GM12878 (cell line): ENCODE measurements at regions not wholly inside any gene's neighbourhood (a gene's known extent, or its start where the extent isn't known, plus 50 kb on each side); places are given as distances from the start of the nearest gene placed in this dataset.

Experiments used
- ATAC-seq: fragments of 200-7000 bp; cut with Tn5 transposase; 3 replicates; pipeline ENCODE4 v1.9.1; 2020; ENCODE audit warnings: mild to moderate bottlenecking, moderate library complexity
- BruUV-seq: library from RNA; stranded (reverse); fragments of 400-500 nt; replicated peaks from 2 replicates; lab custom pipeline; 2021; lab: Mats Ljungman, UMichigan
- CTCF ChIA-PET: fragments of 300-600 bp; sonication (Branson Sonifier 250); formaldehyde crosslinking; extraction: SDS; loops from one replicate; lab custom pipeline; 2021; ENCODE audit warnings: inconsistent platforms; lab: Yijun Ruan, JAX
- POLR2A ChIA-PET: fragments of 350-600 bp; formaldehyde crosslinking; extraction: SDS; loops from one replicate; lab custom pipeline; 2021; ENCODE audit warnings: inconsistent platforms; lab: Charles Lee
- RAD21 ChIA-PET: fragments of 300-600 bp; sonication (Branson Sonifier 250); formaldehyde crosslinking; loops from one replicate; lab custom pipeline; 2023; ENCODE audit warnings: antibody characterized with exemption; ENCODE audit not compliant: unreplicated experiment; lab: Charles Lee
- SMC1A ChIA-PET: fragments of 300-600 bp; sonication (Branson Sonifier 250); formaldehyde crosslinking; loops from one replicate; lab custom pipeline; 2023; ENCODE audit not compliant: unreplicated experiment, uncharacterized antibody; lab: Charles Lee
- DNase-seq: peaks from one replicate; pipeline ENCODE4 v3.0.0-alpha.2; 2011; ENCODE audit warnings: low read depth, low spot score
- FAIRE-seq: peaks from 3 replicates; lab custom pipeline; 2011; peaks lifted over from hg19 to GRCh38; lab: Jason Lieb, UNC
- H2AFZ ChIP-seq: 2 replicates; pipeline ENCODE4 v1.6.0; 2011; ENCODE audit warnings: low read depth, low read length, control low read depth; ENCODE audit not compliant: control insufficient read depth
- H3K27ac ChIP-seq: 2 replicates; pipeline ENCODE4 v1.5.1; 2011; ENCODE audit warnings: control low read depth; ENCODE audit not compliant: control insufficient read depth, insufficient read depth
- H3K27me3 ChIP-seq, 2 experiments: replicated peaks in 1 of 2; 2 replicates each; pipeline versions ENCODE4 v1.6.0 to v1.6.1; 2011; ENCODE audit warnings: low read length in 1 of 2; ENCODE audit not compliant: control insufficient read depth in 2 of 2, insufficient read depth in 2 of 2
- H3K36me3 ChIP-seq, 2 experiments: 2 replicates each; pipeline ENCODE4 v1.5.1; 2011; ENCODE audit warnings: low read length in 1 of 2; ENCODE audit not compliant: control insufficient read depth in 2 of 2, insufficient read depth in 2 of 2
- H3K4me1 ChIP-seq: 2 replicates; pipeline ENCODE4 v1.6.1; 2011; ENCODE audit warnings: mild to moderate bottlenecking, low read length, moderate library complexity, mixed read lengths; ENCODE audit not compliant: control insufficient read depth, insufficient read depth
- H3K4me2 ChIP-seq: 2 replicates; pipeline ENCODE4 v1.6.0; 2011; ENCODE audit warnings: control low read depth; ENCODE audit not compliant: control insufficient read depth, insufficient read depth
- H3K4me3 ChIP-seq: fragments of 200-600 bp; sonication (generic); 2 replicates; pipeline ENCODE4 v1.5.1; 2016
- H3K79me2 ChIP-seq: 2 replicates; pipeline ENCODE4 v1.6.0; 2011; ENCODE audit warnings: low read length; ENCODE audit not compliant: control insufficient read depth, insufficient read depth
- H3K9ac ChIP-seq: 2 replicates; pipeline ENCODE4 v1.8.0; 2011; ENCODE audit warnings: low read length, control low read depth, mixed read lengths; ENCODE audit not compliant: control insufficient read depth, insufficient read depth
- H3K9me3 ChIP-seq: replicated peaks from 3 replicates; pipeline ENCODE4 v1.5.1; 2011; ENCODE audit warnings: mild to moderate bottlenecking, low read length; ENCODE audit not compliant: control insufficient read depth, insufficient read depth
- H4K20me1 ChIP-seq: 2 replicates; pipeline ENCODE4 v1.6.0; 2011; ENCODE audit not compliant: control insufficient read depth, insufficient read depth
- BCL3 ChIP-seq: IDR thresholded peaks from 2 replicates; pipeline ENCODE4 v1.6.1; 2011; ENCODE audit warnings: borderline replicate concordance, low read depth, mild to moderate bottlenecking, moderate library complexity, low read length; ENCODE audit not compliant: insufficient read depth, poor library complexity, severe bottlenecking
- BHLHE40 ChIP-seq, 2 experiments: fragments of 450-650 bp in 1 of 2; IDR thresholded peaks; 2 replicates each; pipeline ENCODE4 v1.6.1; 2011 to 2017; ENCODE audit warnings: low read depth in 2 of 2, borderline replicate concordance in 1 of 2, improper control_type of control experiment in 1 of 2, low read length in 1 of 2, mild to moderate bottlenecking in 1 of 2
- CHD1 ChIP-seq: IDR thresholded peaks from 2 replicates; pipeline ENCODE4 v1.6.1; 2012; ENCODE audit warnings: low read depth, low read length, improper control_type of control experiment
- DPF2 ChIP-seq: fragments of 450-650 bp; IDR thresholded peaks from 2 replicates; pipeline ENCODE4 v1.6.1; 2017; ENCODE audit warnings: mild to moderate bottlenecking
- HDAC6 ChIP-seq: fragments of 200-600 bp; sonication (generic); IDR thresholded peaks from one replicate; pipeline ENCODE4 v1.8.0; 2017; ENCODE audit warnings: antibody characterized with exemption; ENCODE audit not compliant: unreplicated experiment
- KAT2A ChIP-seq: conservative IDR thresholded peaks from 2 replicates; pipeline ENCODE4 v1.6.1; 2011; ENCODE audit warnings: low read depth, low read length; ENCODE audit not compliant: control insufficient read depth
- KDM1A ChIP-seq: fragments of 200-600 bp; sonication (generic); IDR thresholded peaks from 2 replicates; pipeline ENCODE4 v1.6.1; 2016; ENCODE audit warnings: borderline replicate concordance
- MEF2B ChIP-seq: fragments of 450-650 bp; IDR thresholded peaks from 2 replicates; pipeline ENCODE4 v1.6.1; 2018; ENCODE audit warnings: mild to moderate bottlenecking, moderate library complexity; ENCODE audit not compliant: partially characterized antibody, poor library complexity, severe bottlenecking
- NFXL1 ChIP-seq: fragments of 450-650 bp; IDR thresholded peaks from 2 replicates; pipeline ENCODE4 v1.6.1; 2017; ENCODE audit warnings: antibody characterized with exemption, mild to moderate bottlenecking, borderline replicate concordance
- SMARCA5 ChIP-seq: fragments of 450-650 bp; IDR thresholded peaks from 2 replicates; pipeline ENCODE4 v1.6.1; 2017; ENCODE audit warnings: mild to moderate bottlenecking
- SMC3 ChIP-seq: IDR thresholded peaks from 2 replicates; pipeline ENCODE4 v1.6.1; 2011; ENCODE audit warnings: low read length, improper control_type of control experiment, borderline replicate concordance
- YY1 ChIP-seq: IDR thresholded peaks from 2 replicates; pipeline ENCODE4 v1.6.1; 2011; ENCODE audit warnings: low read depth, mild to moderate bottlenecking, low read length
- ZBTB4 ChIP-seq: fragments of 450-650 bp; formaldehyde crosslinking; IDR thresholded peaks from 2 replicates; pipeline ENCODE4 v1.4.0; 2022; ENCODE audit warnings: mild to moderate bottlenecking, moderate library complexity
- WGBS: methylation state at CpG from one replicate; pipeline ENCODE4 v1.1.6; 2016; ENCODE audit warnings: low lambda C conversion rate; ENCODE audit not compliant: insufficient replicate concordance, insufficient coverage; ENCODE audit errors: missing lambda C conversion rate; 5-methylcytosine and 5-hydroxymethylcytosine counted together
- in situ Hi-C: fragments of 300-500 bp; cut with MboI; formaldehyde crosslinking; loops from 9 replicates; pipeline ENCODE4 v1.14.3; 2018; ENCODE audit warnings: mixed read lengths
- intact Hi-C: fragments of 100-400 bp; cut with micrococcal nuclease; formaldehyde crosslinking; loops from one replicate; pipeline ENCODE4 v1.14.2; 2022; ENCODE audit not compliant: unreplicated experiment

GRCh38 chr10:52879091-52879807 is 106.7 kb upstream of the MBL2 start:
- Histone ChIP-seq H4K20me1 (no peaks in the 10 kb centered on the region), H3K9me3 (no peaks in the 10 kb centered on the region), H2AFZ (no peak overlapping the region), H3K4me3 (no peak overlapping the region), H3K36me3 (no peaks in the 10 kb centered on the region), H3K9ac (no peak overlapping the region), H3K4me2 (no peak overlapping the region), H3K4me1 (no peaks in the 10 kb centered on the region), H3K27me3 (no peaks in the 10 kb centered on the region; a peak in 1 of 4 replicates), H3K27ac (no peak overlapping the region), H3K79me2 (no peaks in the 10 kb centered on the region)
- intact Hi-C loops (no loop called here), in situ Hi-C loops (no loop called here)
- FAIRE-seq (no peak), DNase-seq (no peak), ATAC-seq (no peak)
- ChIA-PET POLR2A (no interaction called here), RAD21 (interaction anchor here (1.2 kb wide), 1 partner anchor 61 kb away, joined by 3 read pairs; no protein-coding TSS in a partner anchor), CTCF (interaction anchor here (0.9 to 2.0 kb wide), 2 partner anchors 11 to 14 kb away, joined by 3 to 6 read pairs; no protein-coding TSS in a partner anchor), SMC1A (no interaction called here)
- no TSS peak for BruUV-seq
- WGBS, result 0% methylated on average over 2 of the region's 2 CpGs
- TF ChIP-seq HDAC6 (no peak), SMC3 (no peak), CHD1 (no peak), MEF2B (no peak), KAT2A (no peak), BHLHE40 (IDR thresholded peaks at IDR 0.05; ENCODE audit: borderline replicate concordance in 1 of 2, low read depth in 2 of 2, low read length in 1 of 2) (no peak), DPF2 (no peak)

- FAIRE-seq, result no peak
- no peak for TF ChIP-seq KDM1A
- no peak for TF ChIP-seq ZBTB4 (CRISPR knock-in tag)
- no peak for TF ChIP-seq YY1
- no peak for TF ChIP-seq BCL3
- TF ChIP-seq NFXL1, result no peak
- TF ChIP-seq DPF2, result no peak
- TF ChIP-seq SMARCA5, result no peak
- WGBS, result 15% methylated on average over 4 of the region's 4 CpGs
- no TSS peak for BruUV-seq
- CTCF ChIA-PET, result interaction anchor here (1.1 kb wide), 1 partner anchor 60 kb away, joined by 4 read pairs; no protein-coding TSS in a partner anchor
- SMC1A ChIA-PET, result no interaction called here
- no peaks in the 10 kb centered on the region for H3K9me3 ChIP-seq
- no peaks in the 10 kb centered on the region for H3K4me1 ChIP-seq
- DNase-seq, result no peak
- RAD21 ChIA-PET, result no interaction called here
- H3K4me3 ChIP-seq, result no peak overlapping the region
- no peaks in the 10 kb centered on the region; a peak in 1 of 4 replicates for H3K27me3 ChIP-seq
- no peak overlapping the region for H2AFZ ChIP-seq
- H3K9ac ChIP-seq, result no peak overlapping the region
- no peaks in the 10 kb centered on the region for H3K79me2 ChIP-seq
- in situ Hi-C loops, result no loop called here
- no peak overlapping the region for H3K4me2 ChIP-seq
- H3K27ac ChIP-seq, result no peak overlapping the region
- POLR2A ChIA-PET, result no interaction called here
- intact Hi-C loops, result no loop called here
- no peaks in the 10 kb centered on the region for H4K20me1 ChIP-seq
- ATAC-seq, result no peak
- no peaks in the 10 kb centered on the region for H3K36me3 ChIP-seq
Measured at GRCh38 chr10:52877451-52877850, 104.9 kb upstream of the MBL2 start.
